Parathyroid adenoma (tissue), 2 donors: ENCODE measurements at regions not wholly inside any gene's neighbourhood (a gene's known extent, or its start where the extent isn't known, plus 50 kb on each side); places are given as distances from the start of the nearest gene placed in this dataset.

ENCODE experiments used
- H2AFZ ChIP-seq: fragments of 300-600 bp; sonication (generic); one replicate; pipeline ENCODE4 v1.7.0; 2017; ENCODE audit warnings: antibody characterized with exemption, mild to moderate bottlenecking
- H3K27ac ChIP-seq: fragments of 300-600 bp; sonication (generic); one replicate; pipeline ENCODE4 v1.7.0; 2017
- H3K27me3 ChIP-seq: fragments of 300-600 bp; sonication (generic); one replicate; pipeline ENCODE4 v1.7.0; 2017; ENCODE audit warnings: low read length; ENCODE audit not compliant: control insufficient read depth, insufficient read depth
- H3K36me3 ChIP-seq: fragments of 300-600 bp; sonication (generic); one replicate; pipeline ENCODE4 v1.7.0; 2017; ENCODE audit warnings: low read length; ENCODE audit not compliant: control insufficient read depth, insufficient read depth
- H3K4me1 ChIP-seq: fragments of 300-600 bp; sonication (generic); one replicate; pipeline ENCODE4 v1.7.0; 2017; ENCODE audit warnings: control low read depth
- H3K4me2 ChIP-seq: fragments of 300-600 bp; sonication (generic); one replicate; pipeline ENCODE4 v1.7.0; 2017; ENCODE audit warnings: low read length
- H3K4me3 ChIP-seq: fragments of 300-600 bp; sonication (generic); one replicate; pipeline ENCODE4 v1.7.0; 2017; ENCODE audit warnings: low read depth, low read length
- H3K79me2 ChIP-seq: fragments of 300-600 bp; sonication (generic); one replicate; pipeline ENCODE4 v1.7.0; 2017; ENCODE audit warnings: control low read depth
- H3K9ac ChIP-seq: fragments of 300-600 bp; sonication (generic); one replicate; pipeline ENCODE4 v1.7.0; 2017; ENCODE audit warnings: mild to moderate bottlenecking
- H3K9me3 ChIP-seq: fragments of 300-600 bp; sonication (generic); one replicate; pipeline ENCODE4 v1.7.0; 2017; ENCODE audit warnings: low read length; ENCODE audit not compliant: control insufficient read depth
- TF ChIP-seq, protein P1 (sequence below): fragments of 300-600 bp; sonication (generic); IDR thresholded peaks from one replicate; pipeline ENCODE4 v1.7.0; 2017; ENCODE audit warnings: antibody characterized with exemption, mild to moderate bottlenecking
- donor health status: primary hyperparathyroidism.

DNA sequence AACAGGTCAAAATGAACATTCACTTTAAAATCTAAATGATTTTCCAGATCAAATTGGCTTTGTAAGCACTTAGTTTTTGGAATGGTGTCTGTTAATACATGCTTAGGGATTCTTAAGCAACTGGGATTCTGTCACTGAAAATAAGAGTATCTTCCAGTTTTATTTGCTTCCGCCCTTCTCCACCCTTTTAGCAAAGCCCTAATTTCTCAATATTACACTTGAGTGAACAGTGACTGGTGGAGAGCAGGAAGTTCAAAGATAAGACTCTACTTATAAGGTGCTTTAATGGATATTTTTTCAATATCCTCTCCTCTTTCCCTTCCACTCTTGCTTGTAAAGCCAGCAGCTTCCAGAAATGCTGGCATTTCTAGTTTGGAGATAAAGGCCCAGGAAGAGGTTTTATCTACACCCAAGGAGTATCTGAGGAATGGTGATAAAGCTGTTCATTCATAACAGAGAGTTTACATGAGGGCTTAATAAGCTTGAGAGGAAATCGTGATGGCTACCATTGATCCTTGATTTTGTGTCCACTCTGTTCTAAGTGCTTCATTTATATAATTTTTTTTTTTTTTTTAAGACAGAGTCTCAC lies 265.9 kb upstream of the PRICKLE1 start:
- no peaks in the 10 kb centered on the region for H3K4me1 ChIP-seq
- TF ChIP-seq, protein P1, sequence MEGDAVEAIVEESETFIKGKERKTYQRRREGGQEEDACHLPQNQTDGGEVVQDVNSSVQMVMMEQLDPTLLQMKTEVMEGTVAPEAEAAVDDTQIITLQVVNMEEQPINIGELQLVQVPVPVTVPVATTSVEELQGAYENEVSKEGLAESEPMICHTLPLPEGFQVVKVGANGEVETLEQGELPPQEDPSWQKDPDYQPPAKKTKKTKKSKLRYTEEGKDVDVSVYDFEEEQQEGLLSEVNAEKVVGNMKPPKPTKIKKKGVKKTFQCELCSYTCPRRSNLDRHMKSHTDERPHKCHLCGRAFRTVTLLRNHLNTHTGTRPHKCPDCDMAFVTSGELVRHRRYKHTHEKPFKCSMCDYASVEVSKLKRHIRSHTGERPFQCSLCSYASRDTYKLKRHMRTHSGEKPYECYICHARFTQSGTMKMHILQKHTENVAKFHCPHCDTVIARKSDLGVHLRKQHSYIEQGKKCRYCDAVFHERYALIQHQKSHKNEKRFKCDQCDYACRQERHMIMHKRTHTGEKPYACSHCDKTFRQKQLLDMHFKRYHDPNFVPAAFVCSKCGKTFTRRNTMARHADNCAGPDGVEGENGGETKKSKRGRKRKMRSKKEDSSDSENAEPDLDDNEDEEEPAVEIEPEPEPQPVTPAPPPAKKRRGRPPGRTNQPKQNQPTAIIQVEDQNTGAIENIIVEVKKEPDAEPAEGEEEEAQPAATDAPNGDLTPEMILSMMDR, result no peak
- no peak overlapping the region for H3K27ac ChIP-seq
- no peaks in the 10 kb centered on the region for H3K36me3 ChIP-seq
- no peak overlapping the region for H3K9ac ChIP-seq
- no peak overlapping the region for H3K4me3 ChIP-seq
- H3K9me3 ChIP-seq, result no peaks in the 10 kb centered on the region
- no peak overlapping the region for H2AFZ ChIP-seq
- no peaks in the 10 kb centered on the region for H3K27me3 ChIP-seq
- no peaks in the 10 kb centered on the region for H3K79me2 ChIP-seq
- no peak overlapping the region for H3K4me2 ChIP-seq

DNA sequence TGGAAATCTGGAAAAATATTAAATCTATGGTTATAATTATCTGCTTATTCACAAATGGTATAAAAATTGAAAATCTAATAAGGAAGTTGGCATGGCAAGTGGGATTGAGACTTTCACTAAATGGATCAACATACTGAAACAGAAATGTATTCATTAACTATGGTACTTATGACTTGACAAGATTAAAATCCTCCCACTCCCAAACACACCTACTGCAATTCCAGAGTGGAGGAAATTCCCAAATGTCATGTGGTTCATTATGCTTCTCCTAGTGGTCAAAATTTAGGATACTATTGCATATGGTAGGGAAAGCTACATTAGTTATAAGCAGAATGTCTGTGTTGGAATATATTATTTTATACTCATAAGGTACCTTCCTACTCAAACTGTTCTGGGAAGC lies 265.3 kb upstream of the PRICKLE1 start:
- H3K4me3 ChIP-seq, result no peak overlapping the region
- H3K36me3 ChIP-seq, result no peaks in the 10 kb centered on the region
- no peak overlapping the region for H3K9ac ChIP-seq
- no peak overlapping the region for H3K27ac ChIP-seq
- H2AFZ ChIP-seq, result no peak overlapping the region
- H3K27me3 ChIP-seq, result no peaks in the 10 kb centered on the region
- no peaks in the 10 kb centered on the region for H3K4me1 ChIP-seq
- H3K4me2 ChIP-seq, result no peak overlapping the region
- H3K79me2 ChIP-seq, result no peaks in the 10 kb centered on the region
- TF ChIP-seq, protein P1, result no peak
- H3K9me3 ChIP-seq, result no peaks in the 10 kb centered on the region

DNA sequence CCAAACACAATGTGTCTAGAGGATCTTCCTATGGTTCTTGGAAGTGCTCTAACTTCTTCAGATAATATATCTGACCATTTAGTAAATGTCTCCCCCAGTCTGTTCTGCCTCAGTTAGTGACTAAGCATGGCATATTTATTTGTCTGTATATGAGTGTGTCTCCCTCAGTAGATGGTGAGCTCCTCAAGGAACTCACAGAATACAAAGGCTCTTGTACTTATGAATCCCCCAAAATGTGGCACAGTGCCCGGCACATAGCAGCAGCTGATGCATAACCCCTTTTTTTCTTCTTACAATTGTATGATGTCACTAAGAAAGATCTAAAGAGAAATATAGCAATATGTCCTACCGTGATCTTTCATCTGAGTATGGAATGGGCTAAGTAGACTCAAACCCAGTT lies 264.7 kb upstream of the PRICKLE1 start:
- TF ChIP-seq, protein P1, result no peak
- Histone ChIP-seq H2AFZ (no peak overlapping the region), H3K9me3 (no peaks in the 10 kb centered on the region), H3K4me2 (no peak overlapping the region), H3K79me2 (no peaks in the 10 kb centered on the region), H3K4me1 (no peaks in the 10 kb centered on the region), H3K27me3 (no peaks in the 10 kb centered on the region), H3K27ac (no peak overlapping the region), H3K9ac (no peak overlapping the region), H3K36me3 (no peaks in the 10 kb centered on the region), H3K4me3 (no peak overlapping the region)

DNA sequence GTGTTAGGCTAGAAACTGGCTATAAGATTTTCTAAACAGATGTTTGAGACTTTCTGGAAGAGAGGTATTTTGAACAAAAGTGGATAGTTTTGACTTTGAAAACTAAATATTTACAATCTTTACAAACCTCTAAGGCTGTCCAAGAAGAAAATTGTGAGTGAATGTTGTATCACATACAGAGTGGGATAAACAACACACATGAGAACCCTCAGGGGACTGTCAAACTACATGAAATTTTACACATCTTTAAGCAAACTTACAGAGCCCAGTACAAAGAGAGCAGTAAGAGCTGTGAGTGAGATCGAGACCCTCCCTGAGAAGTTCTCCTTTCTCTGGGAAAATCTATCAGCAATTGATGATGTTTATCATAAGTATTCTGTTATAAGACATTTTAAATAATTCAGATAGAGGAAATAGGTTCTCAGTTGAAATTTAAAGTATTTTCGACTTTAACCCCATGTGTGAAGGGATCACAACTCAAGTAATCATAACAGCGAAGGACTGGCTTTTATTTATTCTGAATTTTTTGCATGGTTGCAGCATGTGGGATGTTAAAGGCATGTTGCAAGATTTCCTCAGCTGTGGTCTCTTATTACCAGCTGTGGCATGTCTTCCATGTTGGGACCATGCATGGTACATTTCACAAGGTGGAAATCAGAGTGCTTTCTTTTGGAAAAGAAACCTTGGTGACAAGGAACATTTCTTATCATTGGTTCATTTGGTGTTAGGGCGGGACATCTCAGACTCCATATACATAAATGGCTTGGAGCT lies 264.0 kb upstream of the PRICKLE1 start:
- Histone ChIP-seq H3K27me3 (no peaks in the 10 kb centered on the region), H3K9ac (no peak overlapping the region), H3K36me3 (no peaks in the 10 kb centered on the region), H3K9me3 (no peaks in the 10 kb centered on the region), H3K4me2 (no peak overlapping the region), H3K27ac (no peak overlapping the region), H3K4me1 (no peaks in the 10 kb centered on the region), H3K4me3 (no peak overlapping the region), H3K79me2 (no peaks in the 10 kb centered on the region), H2AFZ (no peak overlapping the region)
- TF ChIP-seq, protein P1, result no peak

DNA sequence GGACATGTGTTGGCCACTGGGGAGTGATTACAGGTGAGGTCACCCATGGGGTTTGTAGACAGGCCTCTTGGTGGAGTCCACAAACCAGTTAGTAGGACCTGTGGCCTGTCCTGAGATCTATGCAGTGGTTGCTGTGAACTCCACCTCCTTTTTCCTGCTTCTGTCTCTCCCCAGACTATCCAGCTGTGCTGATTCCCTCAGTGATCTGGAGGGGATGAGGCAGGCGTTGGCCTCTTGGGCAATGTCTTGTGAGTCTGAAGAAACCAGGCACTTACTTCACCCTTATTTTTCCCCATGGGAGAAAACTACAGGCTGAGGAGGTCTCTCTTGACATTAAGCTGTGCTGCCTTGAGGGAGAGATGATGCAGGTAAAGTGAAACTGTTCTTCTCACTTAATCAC lies 257.2 kb upstream of the PRICKLE1 start:
- H3K79me2 ChIP-seq, result no peaks in the 10 kb centered on the region
- H2AFZ ChIP-seq, result no peak overlapping the region
- no peaks in the 10 kb centered on the region for H3K4me1 ChIP-seq
- no peak overlapping the region for H3K9ac ChIP-seq
- no peaks in the 10 kb centered on the region for H3K9me3 ChIP-seq
- no peaks in the 10 kb centered on the region for H3K36me3 ChIP-seq
- no peak overlapping the region for H3K27ac ChIP-seq
- H3K27me3 ChIP-seq, result no peaks in the 10 kb centered on the region
- no peak overlapping the region for H3K4me3 ChIP-seq
- H3K4me2 ChIP-seq, result no peak overlapping the region
- TF ChIP-seq, protein P1, result no peak
